HG03521 (cell line): ENCODE measurements at regions not wholly inside any gene's neighbourhood (a gene's known extent, or its start where the extent isn't known, plus 50 kb on each side); places are given as distances from the start of the nearest gene placed in this dataset.
"Not testable (repeated sequence)": the region's sequence is repeated elsewhere in the genome, so short reads cannot be mapped to it uniquely, and the experiment has no call there.

Experiments
- ATAC-seq: cut with Tn5 transposase; IDR thresholded peaks from one replicate; pipeline ENCODE4 v1.9.1; 2021; ENCODE audit warnings: mild to moderate bottlenecking, moderate library complexity; ENCODE audit not compliant: unreplicated experiment

GRCh38 chr2:184993746-184994145 is 395.4 kb downstream of the ZNF804A start:
- ATAC-seq, result no peak

- no peak for ATAC-seq
Observed at GRCh38 chr2:185006481-185006880, 408.2 kb downstream of the ZNF804A start.

GRCh38 chr2:185012643-185013042 is 414.3 kb downstream of the ZNF804A start:
- ATAC-seq, result no peak

GRCh38 chr2:185014076-185014475 is 415.7 kb downstream of the ZNF804A start:
- ATAC-seq, result no peak

- ATAC-seq, result not testable (repeated sequence)
Observed at GRCh38 chr2:185025891-185026290, 427.6 kb downstream of the ZNF804A start.

- ATAC-seq, result no peak
Observed at GRCh38 chr2:185035906-185036305, 437.6 kb downstream of the ZNF804A start.

GRCh38 chr2:185044323-185044874 is 446.1 kb downstream of the ZNF804A start:
- no peak for ATAC-seq

GRCh38 chr2:185050804-185051203 is 452.5 kb downstream of the ZNF804A start:
- ATAC-seq, result no peak

GRCh38 chr2:185063761-185064160 is 465.4 kb downstream of the ZNF804A start:
- ATAC-seq, result no peak

GRCh38 chr2:185066128-185066527 is 467.8 kb downstream of the ZNF804A start:
- ATAC-seq, result no peak

GRCh38 chr2:185069107-185069506 is 470.8 kb downstream of the ZNF804A start:
- ATAC-seq, result no peak

- ATAC-seq, result no peak
Observed at GRCh38 chr2:185074156-185074555, 475.8 kb downstream of the ZNF804A start.

- no peak for ATAC-seq
Observed at GRCh38 chr2:185082749-185083148, 484.4 kb downstream of the ZNF804A start.

- ATAC-seq, result no peak
Observed at GRCh38 chr2:185108588-185108987, 510.3 kb downstream of the ZNF804A start.

GRCh38 chr2:185127412-185127811 is 529.1 kb downstream of the ZNF804A start:
- no peak for ATAC-seq

- no peak for ATAC-seq
Observed at GRCh38 chr2:185128346-185128745, 530.0 kb downstream of the ZNF804A start.

- ATAC-seq, result no peak
Observed at GRCh38 chr2:185128996-185129395, 530.7 kb downstream of the ZNF804A start.

- ATAC-seq, result no peak
Observed at GRCh38 chr2:185130685-185131084, 532.4 kb downstream of the ZNF804A start.

- no peak for ATAC-seq
Observed at GRCh38 chr2:185132501-185133041, 534.2 kb downstream of the ZNF804A start.

GRCh38 chr2:185137700-185138099 is 539.4 kb downstream of the ZNF804A start:
- ATAC-seq, result no peak

GRCh38 chr2:185142677-185143076 is 544.3 kb downstream of the ZNF804A start:
- ATAC-seq, result no peak

- ATAC-seq, result no peak
Observed at GRCh38 chr2:185144159-185144919, 546.0 kb downstream of the ZNF804A start.
